Loucy (cell line): ENCODE measurements at regions not wholly inside any gene's neighbourhood (a gene's known extent, or its start where the extent isn't known, plus 50 kb on each side); places are given as distances from the start of the nearest gene placed in this dataset.

Source experiments
- H2AFZ ChIP-seq: fragments of 200-600 bp; sonication (generic); 2 replicates; pipeline ENCODE4 v1.6.0; 2016; ENCODE audit warnings: antibody characterized with exemption, mild to moderate bottlenecking, low read length, moderate library complexity
- H3F3A ChIP-seq: fragments of 200-600 bp; 2 replicates; pipeline ENCODE4 v1.6.0; 2016; ENCODE audit warnings: antibody characterized with exemption, low read depth, mild to moderate bottlenecking
- H3K27me3 ChIP-seq: fragments of 200-600 bp; sonication (generic); 2 replicates; pipeline ENCODE4 v1.6.1; 2014; ENCODE audit warnings: low read length, mild to moderate bottlenecking; ENCODE audit not compliant: insufficient read depth, poor library complexity, severe bottlenecking
- H3K36me3 ChIP-seq: fragments of 200-600 bp; sonication (generic); 2 replicates; pipeline ENCODE4 v1.6.1; 2016; ENCODE audit warnings: low read length; ENCODE audit not compliant: insufficient read depth
- H3K4me1 ChIP-seq: fragments of 200-600 bp; sonication (generic); 2 replicates; pipeline ENCODE4 v1.5.1; 2014; ENCODE audit warnings: low read length, mild to moderate bottlenecking; ENCODE audit not compliant: insufficient read depth, poor library complexity, severe bottlenecking
- H3K4me2 ChIP-seq: fragments of 200-600 bp; sonication (generic); 2 replicates; pipeline ENCODE4 v1.6.0; 2014; ENCODE audit warnings: antibody characterized with exemption, low read length, low read depth, mild to moderate bottlenecking; ENCODE audit not compliant: poor library complexity, severe bottlenecking
- H3K4me3 ChIP-seq: fragments of 200-600 bp; sonication (generic); 2 replicates; pipeline ENCODE4 v1.5.1; 2014; ENCODE audit warnings: low read length, mild to moderate bottlenecking, mixed read lengths; ENCODE audit not compliant: poor library complexity, severe bottlenecking
- H3K79me2 ChIP-seq: fragments of 200-600 bp; sonication (generic); 2 replicates; pipeline ENCODE4 v1.6.1; 2014; ENCODE audit warnings: low read length; ENCODE audit not compliant: insufficient read depth
- H3K9ac ChIP-seq: fragments of 200-600 bp; sonication (generic); 2 replicates; pipeline ENCODE4 v1.6.0; 2014; ENCODE audit warnings: mild to moderate bottlenecking, low read depth, low read length, moderate library complexity; ENCODE audit not compliant: poor library complexity, severe bottlenecking
- H3K9me2 ChIP-seq: fragments of 200-600 bp; sonication (generic); replicated peaks from 2 replicates; pipeline ENCODE4 v1.6.1; 2016; ENCODE audit warnings: low read depth, low read length, mixed read lengths
- H3K9me3 ChIP-seq: fragments of 200-600 bp; sonication (generic); 2 replicates; pipeline ENCODE4 v1.6.1; 2014; ENCODE audit warnings: mild to moderate bottlenecking, antibody characterized with exemption, low read length, low read depth; ENCODE audit not compliant: insufficient read depth
- H4K20me1 ChIP-seq: fragments of 200-600 bp; sonication (generic); 2 replicates; pipeline ENCODE4 v1.6.0; 2014; ENCODE audit warnings: antibody characterized with exemption, low read length, mild to moderate bottlenecking; ENCODE audit not compliant: insufficient read depth, poor library complexity, severe bottlenecking
- CTCF ChIP-seq: fragments of 200-600 bp; sonication (generic); conservative IDR thresholded peaks from 2 replicates; pipeline ENCODE4 v1.5.1; 2014; ENCODE audit warnings: mild to moderate bottlenecking, antibody characterized with exemption, low read length
- EZH2phosphoT487 ChIP-seq: fragments of 200-600 bp; IDR thresholded peaks from 2 replicates; pipeline ENCODE4 v1.6.1; 2018; ENCODE audit warnings: antibody characterized with exemption, mild to moderate bottlenecking, moderate library complexity, borderline replicate concordance

DNA sequence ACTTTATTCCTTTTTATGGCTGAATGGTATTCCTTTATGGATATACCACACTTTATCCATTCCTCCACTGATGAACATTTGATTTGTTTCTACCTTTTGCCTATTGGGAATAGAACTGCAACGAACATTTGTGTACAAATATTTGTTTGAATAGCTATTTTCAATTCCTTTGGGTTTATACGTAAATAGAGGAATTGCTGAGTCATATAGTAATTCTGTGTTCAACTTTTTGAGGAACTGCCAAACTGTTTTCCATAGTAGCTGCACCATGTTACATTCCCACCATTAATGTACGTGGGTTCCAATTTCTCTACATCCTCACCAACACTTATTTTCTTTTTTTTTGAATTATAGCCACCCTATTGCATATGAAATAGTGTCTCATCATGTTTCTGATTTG is 156.5 kb upstream of the ATP6AP2 start:
- no peaks in the 10 kb centered on the region for H3K9me3 ChIP-seq
- H3K9ac ChIP-seq, result no peak overlapping the region
- no peak overlapping the region for H2AFZ ChIP-seq
- no peak overlapping the region for H3K4me3 ChIP-seq
- peaks cover 4% of the 10 kb centered on the region for H3K4me1 ChIP-seq
- no peaks in the 10 kb centered on the region for H3K36me3 ChIP-seq
- no peaks in the 10 kb centered on the region for H4K20me1 ChIP-seq
- no peak overlapping the region for H3K4me2 ChIP-seq
- no peak for TF ChIP-seq EZH2phosphoT487
- no peak for TF ChIP-seq CTCF
- no peaks in the 10 kb centered on the region for H3K27me3 ChIP-seq
- no peaks in the 10 kb centered on the region for H3K9me2 ChIP-seq
- H3F3A ChIP-seq, result no peaks in the 10 kb centered on the region
- no peaks in the 10 kb centered on the region for H3K79me2 ChIP-seq

- TF ChIP-seq EZH2phosphoT487 (no peak), CTCF (no peak)
- H3K27me3 ChIP-seq, result no peaks in the 10 kb centered on the region
- H3F3A ChIP-seq, result no peaks in the 10 kb centered on the region
- H3K4me3 ChIP-seq, result no peak overlapping the region
- H3K9me3 ChIP-seq, result no peaks in the 10 kb centered on the region
- no peaks in the 10 kb centered on the region for H3K36me3 ChIP-seq
- no peaks in the 10 kb centered on the region for H3K9me2 ChIP-seq
- no peaks in the 10 kb centered on the region for H3K79me2 ChIP-seq
- no peak overlapping the region for H3K9ac ChIP-seq
- no peak overlapping the region for H3K4me2 ChIP-seq
- H2AFZ ChIP-seq, result no peak overlapping the region
- H4K20me1 ChIP-seq, result no peaks in the 10 kb centered on the region
- peaks cover 4% of the 10 kb centered on the region for H3K4me1 ChIP-seq
Observed at GRCh38 chrX:40423299-40423698, 157.5 kb upstream of the ATP6AP2 start.

DNA sequence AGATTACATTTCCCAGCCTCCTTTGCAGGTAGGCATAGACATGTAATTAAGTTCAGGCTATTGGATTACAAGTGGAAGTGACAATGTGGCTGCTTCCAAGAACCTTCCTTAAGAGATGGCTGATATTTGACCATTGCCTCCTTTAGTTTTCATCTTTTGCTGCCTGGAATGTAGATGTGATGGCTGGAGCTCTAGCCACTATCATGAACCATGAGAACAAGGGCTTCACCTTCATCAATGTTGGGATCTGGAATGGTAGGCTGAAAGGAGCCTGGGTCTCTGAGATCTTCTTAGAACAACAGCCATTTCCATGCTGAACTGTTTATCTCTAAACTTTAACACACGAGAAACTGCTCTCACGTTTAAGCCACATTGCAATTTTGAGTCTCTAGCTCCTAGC is 158.7 kb upstream of the ATP6AP2 start:
- TF ChIP-seq CTCF (no peak), EZH2phosphoT487 (no peak)
- Histone ChIP-seq H3K4me1 (peaks cover 4% of the 10 kb centered on the region), H4K20me1 (no peaks in the 10 kb centered on the region), H3K4me3 (no peak overlapping the region), H3K27me3 (no peaks in the 10 kb centered on the region), H3F3A (no peaks in the 10 kb centered on the region), H2AFZ (no peak overlapping the region), H3K9me2 (no peaks in the 10 kb centered on the region), H3K79me2 (no peaks in the 10 kb centered on the region), H3K9ac (no peak overlapping the region), H3K4me2 (no peak overlapping the region), H3K9me3 (no peaks in the 10 kb centered on the region), H3K36me3 (no peaks in the 10 kb centered on the region)
